H9 (cell line): ENCODE measurements at regions not wholly inside any gene's neighbourhood (a gene's known extent, or its start where the extent isn't known, plus 50 kb on each side); places are given as distances from the start of the nearest gene placed in this dataset.

Experiments
- DNase-seq: peaks from one replicate; pipeline ENCODE4 v3.0.0-alpha.2; 2017
- H2AFZ ChIP-seq: one replicate; pipeline ENCODE4 v1.6.1; 2013; ENCODE audit warnings: mild to moderate bottlenecking, low read length, control low read depth, moderate library complexity
- H2AK5ac ChIP-seq: 2 replicates; pipeline ENCODE4 v1.6.1; 2013; ENCODE audit warnings: low read length, control low read depth, mixed read lengths; ENCODE audit not compliant: insufficient read length
- H2BK120ac ChIP-seq: one replicate; pipeline ENCODE4 v1.6.1; 2013; ENCODE audit warnings: low read depth, mild to moderate bottlenecking, low read length, control low read depth, inconsistent platforms; ENCODE audit not compliant: poor library complexity, severe bottlenecking
- H2BK12ac ChIP-seq: 2 replicates; pipeline ENCODE4 v1.6.1; 2013; ENCODE audit warnings: low read length, control low read depth, mixed read lengths, low read depth; ENCODE audit not compliant: insufficient read length
- H2BK15ac ChIP-seq: 2 replicates; pipeline ENCODE4 v1.6.1; 2013; ENCODE audit warnings: low read depth, low read length, control low read depth
- H2BK20ac ChIP-seq: one replicate; pipeline ENCODE4 v1.6.1; 2013; ENCODE audit warnings: low read depth, mild to moderate bottlenecking, low read length, control low read depth, inconsistent platforms; ENCODE audit not compliant: poor library complexity, severe bottlenecking
- H2BK5ac ChIP-seq: 2 replicates; pipeline ENCODE4 v1.6.1; 2013; ENCODE audit warnings: low read length, control low read depth, mixed read lengths; ENCODE audit not compliant: insufficient read length
- H3K14ac ChIP-seq: 2 replicates; pipeline ENCODE4 v1.6.1; 2013; ENCODE audit warnings: low read length, control low read depth; ENCODE audit not compliant: insufficient read depth
- H3K18ac ChIP-seq: 2 replicates; pipeline ENCODE4 v1.6.1; 2013; ENCODE audit warnings: low read depth, mild to moderate bottlenecking, mixed read lengths, low read length, control low read depth; ENCODE audit not compliant: insufficient read length
- H3K23ac ChIP-seq: 2 replicates; pipeline ENCODE4 v1.6.1; 2013; ENCODE audit warnings: low read length, control low read depth, mixed read lengths, low read depth; ENCODE audit not compliant: insufficient read length
- H3K23me2 ChIP-seq: 2 replicates; pipeline ENCODE4 v1.6.1; 2013; ENCODE audit warnings: low read depth, mild to moderate bottlenecking, mixed read lengths, low read length, control low read depth; ENCODE audit not compliant: insufficient read length, poor library complexity, severe bottlenecking
- H3K27ac ChIP-seq: 2 replicates; pipeline ENCODE4 v1.5.1; 2013; ENCODE audit warnings: low read length, control low read depth, mixed read lengths, low read depth; ENCODE audit not compliant: insufficient read length
- H3K27me3 ChIP-seq: 2 replicates; pipeline ENCODE4 v1.6.1; 2013; ENCODE audit warnings: low read length, control low read depth, inconsistent platforms; ENCODE audit not compliant: insufficient read depth
- H3K4ac ChIP-seq: 2 replicates; pipeline ENCODE4 v1.6.1; 2013; ENCODE audit warnings: low read depth, mild to moderate bottlenecking, control low read depth, inconsistent platforms, low read length, moderate library complexity
- H3K4me1 ChIP-seq: 2 replicates; pipeline ENCODE4 v1.6.1; 2013; ENCODE audit warnings: low read length, control low read depth, inconsistent platforms; ENCODE audit not compliant: insufficient read depth
- H3K4me2 ChIP-seq: 2 replicates; pipeline ENCODE4 v1.6.1; 2013; ENCODE audit warnings: low read length, control low read depth, mixed read lengths; ENCODE audit not compliant: insufficient read length, insufficient read depth
- H3K56ac ChIP-seq: 2 replicates; pipeline ENCODE4 v1.6.1; 2013; ENCODE audit warnings: low read depth, mild to moderate bottlenecking, mixed read lengths, low read length, control low read depth; ENCODE audit not compliant: insufficient read length
- H3K79me1 ChIP-seq: 2 replicates; pipeline ENCODE4 v1.6.1; 2013; ENCODE audit warnings: low read depth, mild to moderate bottlenecking, moderate library complexity, low read length, control low read depth, inconsistent platforms; ENCODE audit not compliant: insufficient read depth, poor library complexity, severe bottlenecking
- H3K79me2 ChIP-seq: 2 replicates; pipeline ENCODE4 v1.6.1; 2013; ENCODE audit warnings: low read length, control low read depth, inconsistent platforms; ENCODE audit not compliant: insufficient read depth
- H3K9ac ChIP-seq: 2 replicates; pipeline ENCODE4 v1.6.1; 2013; ENCODE audit warnings: low read length, control low read depth, mixed read lengths; ENCODE audit not compliant: insufficient read length; ENCODE audit errors: extremely low read depth
- H3K9me3 ChIP-seq: one replicate; pipeline ENCODE4 v1.6.1; 2013; ENCODE audit warnings: low read depth, low read length, inconsistent platforms; ENCODE audit not compliant: control insufficient read depth
- H3T11ph ChIP-seq: one replicate; pipeline ENCODE4 v1.6.1; 2013; ENCODE audit warnings: mild to moderate bottlenecking, low read length, control low read depth, inconsistent platforms
- H4K20me1 ChIP-seq: one replicate; pipeline ENCODE4 v1.6.1; 2013; ENCODE audit not compliant: control insufficient read depth, insufficient read length, insufficient read depth
- H4K5ac ChIP-seq: 2 replicates; pipeline ENCODE4 v1.6.1; 2013; ENCODE audit warnings: low read depth, mild to moderate bottlenecking, mixed read lengths, low read length, control low read depth; ENCODE audit not compliant: insufficient read length
- H4K8ac ChIP-seq: replicated peaks from 2 replicates; pipeline ENCODE4 v1.6.1; 2013; ENCODE audit warnings: low read length, control low read depth, mixed read lengths, low read depth; ENCODE audit not compliant: insufficient read length
- H4K91ac ChIP-seq: 2 replicates; pipeline ENCODE4 v1.6.1; 2013; ENCODE audit warnings: low read depth, mild to moderate bottlenecking, moderate library complexity, mixed read lengths, low read length, control low read depth; ENCODE audit not compliant: insufficient read length
- H3K27ac Mint-ChIP-seq, 3 experiments: 2 replicates in 2 of 3; 3 replicates in 1 of 3; pipeline ENCODE4 v1.8.0; 2020 to 2021; ENCODE audit warnings: mixed read lengths in 3 of 3, mild to moderate bottlenecking in 1 of 3, moderate library complexity in 1 of 3
- H3K27me3 Mint-ChIP-seq: 2 replicates; pipeline ENCODE4 v1.8.0; 2021; ENCODE audit warnings: low read depth, mild to moderate bottlenecking, moderate library complexity, mixed read lengths
- H3K36me3 Mint-ChIP-seq, 3 experiments: 2 replicates in 2 of 3; 3 replicates in 1 of 3; pipeline ENCODE4 v1.8.0; 2020 to 2021; ENCODE audit warnings: low read depth in 3 of 3, mixed read lengths in 3 of 3; ENCODE audit not compliant: insufficient read depth in 1 of 3
- H3K4me1 Mint-ChIP-seq, 2 experiments: 2 replicates each; pipeline ENCODE4 v1.8.0; 2020; ENCODE audit warnings: mixed read lengths in 2 of 2
- H3K4me3 Mint-ChIP-seq, 2 experiments: 2 replicates in 1 of 2; 3 replicates in 1 of 2; pipeline ENCODE4 v1.8.0; 2020 to 2021; ENCODE audit warnings: mild to moderate bottlenecking in 2 of 2, mixed read lengths in 2 of 2, moderate library complexity in 1 of 2
- H3K9me3 Mint-ChIP-seq, 2 experiments: 2 replicates in 1 of 2; 3 replicates in 1 of 2; pipeline ENCODE4 v1.8.0; 2020; ENCODE audit warnings: mild to moderate bottlenecking in 2 of 2, mixed read lengths in 2 of 2, moderate library complexity in 1 of 2
- WGBS: extraction: QIAGEN DNeasy Blood & Tissue Kit; methylation state at CpG from one replicate; pipeline ENCODE4 v1.1.7; 2013; ENCODE audit warnings: missing lambda C conversion rate, low lambda C conversion rate, mixed read lengths; ENCODE audit not compliant: insufficient read length; ENCODE audit errors: extremely low coverage; 5-methylcytosine and 5-hydroxymethylcytosine counted together
- TF ChIP-seq, protein P1 (sequence below): fragments of 200-600 bp; sonication (generic); conservative IDR thresholded peaks from 3 replicates; pipeline ENCODE4 v1.8.0; 2021; ENCODE audit warnings: antibody characterized with exemption, mild to moderate bottlenecking

DNA sequence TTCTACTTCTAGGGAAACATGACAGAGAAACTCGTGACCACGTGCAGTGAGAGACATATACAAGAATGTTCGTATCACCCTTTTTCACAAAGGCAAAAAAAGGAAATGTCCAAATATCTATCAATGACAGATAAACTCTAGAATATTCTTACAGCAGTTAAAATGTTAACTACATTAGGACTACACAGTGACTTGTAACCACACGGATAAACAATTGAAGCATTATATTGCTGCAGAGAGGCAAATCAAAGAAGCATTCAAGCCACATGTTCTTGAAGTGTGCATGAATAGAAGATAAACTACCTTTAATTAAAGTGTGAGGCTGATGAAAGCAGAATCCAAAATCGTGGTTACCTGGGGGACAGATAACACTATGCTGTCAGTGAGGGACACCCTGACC, 935.3 kb upstream of the KLHL29 start:
- Histone ChIP-seq H3K79me2 (no peaks in the 10 kb centered on the region), H2BK120ac (no peak overlapping the region), H3K14ac (no peak overlapping the region), H3K27me3 (no peaks in the 10 kb centered on the region), H3K23ac (no peak overlapping the region), H2AFZ (no peak overlapping the region), H4K20me1 (no peaks in the 10 kb centered on the region), H4K5ac (no peak overlapping the region), H3T11ph (no peak overlapping the region), H2BK20ac (no peak overlapping the region), H3K9ac (no peak overlapping the region), H3K27ac (no peak overlapping the region), H3K4ac (no peak overlapping the region), H3K56ac (no peak overlapping the region), H3K4me2 (no peak overlapping the region), H3K23me2 (no peaks in the 10 kb centered on the region), H2BK12ac (no peak overlapping the region), H2BK15ac (no peak overlapping the region), H3K18ac (no peak overlapping the region), H2AK5ac (no peak overlapping the region), H4K91ac (no peak overlapping the region), H3K4me1 (no peaks in the 10 kb centered on the region), H3K9me3 (no peaks in the 10 kb centered on the region), H2BK5ac (no peak overlapping the region), H4K8ac (no peak overlapping the region), H3K79me1 (no peaks in the 10 kb centered on the region)
- H3K27me3 Mint-ChIP-seq = no peaks in the 10 kb centered on the region
- no peaks in the 10 kb centered on the region for H3K4me1 Mint-ChIP-seq
- no peak for DNase-seq
- no peak overlapping the region for H3K4me3 Mint-ChIP-seq
- no CpG with 5 or more reads among the region's 5 CpGs for WGBS
- TF ChIP-seq, protein P1, sequence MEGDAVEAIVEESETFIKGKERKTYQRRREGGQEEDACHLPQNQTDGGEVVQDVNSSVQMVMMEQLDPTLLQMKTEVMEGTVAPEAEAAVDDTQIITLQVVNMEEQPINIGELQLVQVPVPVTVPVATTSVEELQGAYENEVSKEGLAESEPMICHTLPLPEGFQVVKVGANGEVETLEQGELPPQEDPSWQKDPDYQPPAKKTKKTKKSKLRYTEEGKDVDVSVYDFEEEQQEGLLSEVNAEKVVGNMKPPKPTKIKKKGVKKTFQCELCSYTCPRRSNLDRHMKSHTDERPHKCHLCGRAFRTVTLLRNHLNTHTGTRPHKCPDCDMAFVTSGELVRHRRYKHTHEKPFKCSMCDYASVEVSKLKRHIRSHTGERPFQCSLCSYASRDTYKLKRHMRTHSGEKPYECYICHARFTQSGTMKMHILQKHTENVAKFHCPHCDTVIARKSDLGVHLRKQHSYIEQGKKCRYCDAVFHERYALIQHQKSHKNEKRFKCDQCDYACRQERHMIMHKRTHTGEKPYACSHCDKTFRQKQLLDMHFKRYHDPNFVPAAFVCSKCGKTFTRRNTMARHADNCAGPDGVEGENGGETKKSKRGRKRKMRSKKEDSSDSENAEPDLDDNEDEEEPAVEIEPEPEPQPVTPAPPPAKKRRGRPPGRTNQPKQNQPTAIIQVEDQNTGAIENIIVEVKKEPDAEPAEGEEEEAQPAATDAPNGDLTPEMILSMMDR = no peak
- H3K9me3 Mint-ChIP-seq = peaks cover 4% of the 10 kb centered on the region in 2 experiments; a peak in 4 of 5 replicates
- H3K36me3 Mint-ChIP-seq = no peaks in the 10 kb centered on the region
- no peak overlapping the region for H3K27ac Mint-ChIP-seq
